ENCODE measurements at regions not wholly inside any gene's neighbourhood (a gene's known extent, or its start where the extent isn't known, plus 50 kb on each side); places are given as distances from the start of the nearest gene placed in this dataset.

DNA sequence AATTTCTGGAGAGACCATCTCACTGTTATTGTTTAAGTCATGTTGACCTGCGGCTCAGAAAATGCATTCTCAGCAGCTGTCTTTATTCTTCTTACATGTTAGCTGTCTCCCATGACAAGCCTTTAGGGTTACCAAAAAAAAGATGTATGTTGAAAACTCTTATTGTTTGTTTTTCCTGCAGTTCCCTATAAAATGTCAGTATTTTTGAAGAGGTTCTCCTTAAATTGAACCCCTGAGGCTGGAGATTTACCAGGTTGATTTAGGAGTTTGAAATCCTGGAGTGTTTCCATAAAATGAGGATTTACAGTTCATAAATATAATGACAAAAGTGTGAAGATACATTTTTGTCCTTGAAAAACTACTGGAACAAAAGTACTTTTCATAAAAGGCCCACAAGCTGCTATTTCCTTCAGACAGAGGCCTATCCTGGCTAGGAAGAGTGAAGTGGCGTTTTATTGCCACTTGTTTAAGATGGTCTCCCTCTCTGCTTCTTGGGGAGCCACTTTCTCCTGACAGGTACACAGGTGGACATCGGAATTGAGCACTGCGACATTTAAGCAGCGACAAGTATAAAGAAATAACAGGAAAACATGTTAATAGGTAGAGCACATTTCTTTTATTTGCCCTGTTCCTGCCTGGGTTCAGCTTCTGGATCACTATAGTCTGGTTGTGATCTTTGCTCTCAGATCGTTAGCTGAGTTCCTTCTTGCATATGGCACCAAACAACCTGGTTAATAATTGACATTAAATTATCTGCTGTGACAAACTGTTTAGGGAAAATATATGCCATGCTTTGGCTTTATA is 344.8 kb upstream of the RPS23 start:
- no peak overlapping the region for H3K9ac ChIP-seq (ENCODE audit: low read length)
- ChIA-PET POLR2A (no interaction called here), CTCF (no interaction called here), RAD21 (ENCODE audit: low non-redundant PET in 1 of 2, low total read pairs in 2 of 2, uncharacterized antibody in 2 of 2, unreplicated experiment in 2 of 2) (no interaction called here)
- no peaks in the 10 kb centered on the region for H3K9me3 ChIP-seq (ENCODE audit: control insufficient read depth in 1 of 2, insufficient read depth in 1 of 2, low read depth in 1 of 2, low read length in 2 of 2)
- H3K79me2 ChIP-seq (ENCODE audit: insufficient read depth, low read length) = no peaks in the 10 kb centered on the region
- H4K20me1 ChIP-seq (ENCODE audit: insufficient read depth) = no peaks in the 10 kb centered on the region
- H3K27ac ChIP-seq (ENCODE audit: low read depth, low read length) = no peak overlapping the region
- no peaks in the 10 kb centered on the region for H3K4me1 ChIP-seq (ENCODE audit: control insufficient read depth in 1 of 2, insufficient read depth in 2 of 2, low read length in 2 of 2)
- no TSS peak for BruUV-seq (replicated peaks)
- no peak for TF ChIP-seq ZNF274 (IDR thresholded peaks at IDR 0.05; ENCODE audit: low read depth, low read length)
- TF ChIP-seq JUND (IDR thresholded peaks at IDR 0.05) = no peak
- TF ChIP-seq EGR1 (IDR thresholded peaks at IDR 0.05; ENCODE audit: low read depth) = no peak
- TF ChIP-seq YY1 (IDR thresholded peaks at IDR 0.05; ENCODE audit: extremely low read depth, insufficient replicate concordance, low read depth, low read length) = no peak
- no peak for TF ChIP-seq ELF1 (IDR thresholded peaks at IDR 0.05; ENCODE audit: borderline replicate concordance, low read depth)
- no peak for TF ChIP-seq RAD21 (IDR thresholded peaks at IDR 0.05; ENCODE audit: low read depth)
- TF ChIP-seq POLR2AphosphoS5 (IDR thresholded peaks at IDR 0.05; ENCODE audit: low read depth, low read length) = no peak
- H3K4me2 ChIP-seq (ENCODE audit: low read length) = no peak overlapping the region
- no peak for ATAC-seq
- no peak overlapping the region for H2AFZ ChIP-seq (ENCODE audit: low read depth, low read length, poor library complexity, severe bottlenecking)
- H3K9me2 ChIP-seq (ENCODE audit: insufficient read depth) = no peaks in the 10 kb centered on the region
- no peak overlapping the region for H3K4me3 ChIP-seq (replicated peaks in 1 of 2; ENCODE audit: low read depth in 1 of 2, low read length in 2 of 2)
- H3K36me3 ChIP-seq (ENCODE audit: control insufficient read depth in 1 of 2, insufficient read depth in 2 of 2, low read length in 2 of 2) = no peaks in the 10 kb centered on the region
- intact Hi-C loops (cut with micrococcal nuclease) = no loop called here
- no peaks in the 10 kb centered on the region for H3K27me3 ChIP-seq (ENCODE audit: insufficient read depth, low read length)
- DNase-seq (ENCODE audit: low read depth, low spot score) = no peak

- ATAC-seq (no peak), DNase-seq (ENCODE audit: low read depth, low spot score) (no peak)
- ChIA-PET CTCF (no interaction called here), POLR2A (no interaction called here), RAD21 (ENCODE audit: low non-redundant PET in 1 of 2, low total read pairs in 2 of 2, uncharacterized antibody in 2 of 2, unreplicated experiment in 2 of 2) (no interaction called here)
- H3K79me2 ChIP-seq (ENCODE audit: insufficient read depth, low read length) = no peaks in the 10 kb centered on the region
- no peaks in the 10 kb centered on the region for H3K9me2 ChIP-seq (ENCODE audit: insufficient read depth)
- no peak overlapping the region for H3K4me2 ChIP-seq (ENCODE audit: low read length)
- no peak overlapping the region for H3K9ac ChIP-seq (ENCODE audit: low read length)
- H3K4me1 ChIP-seq (ENCODE audit: control insufficient read depth in 1 of 2, insufficient read depth in 2 of 2, low read length in 2 of 2) = no peaks in the 10 kb centered on the region
- H3K4me3 ChIP-seq (replicated peaks in 1 of 2; ENCODE audit: low read depth in 1 of 2, low read length in 2 of 2) = no peak overlapping the region
- H4K20me1 ChIP-seq (ENCODE audit: insufficient read depth) = no peaks in the 10 kb centered on the region
- no peaks in the 10 kb centered on the region for H3K36me3 ChIP-seq (ENCODE audit: control insufficient read depth in 1 of 2, insufficient read depth in 2 of 2, low read length in 2 of 2)
- no peak overlapping the region for H2AFZ ChIP-seq (ENCODE audit: low read depth, low read length, poor library complexity, severe bottlenecking)
- no peaks in the 10 kb centered on the region for H3K9me3 ChIP-seq (ENCODE audit: control insufficient read depth in 1 of 2, insufficient read depth in 1 of 2, low read depth in 1 of 2, low read length in 2 of 2)
- H3K27me3 ChIP-seq (ENCODE audit: insufficient read depth, low read length) = no peaks in the 10 kb centered on the region
- no peak overlapping the region for H3K27ac ChIP-seq (ENCODE audit: low read depth, low read length)
- BruUV-seq (replicated peaks) = no TSS peak
- TF ChIP-seq CBX3 (IDR thresholded peaks at IDR 0.05; ENCODE audit: low read depth) (no peak), EZH2 (IDR thresholded peaks at IDR 0.05) (no peak), EGR1 (IDR thresholded peaks at IDR 0.05; ENCODE audit: low read depth) (no peak), CEBPB (IDR thresholded peaks at IDR 0.05; ENCODE audit: low read depth) (no peak), SRF (IDR thresholded peaks at IDR 0.05; ENCODE audit: low read depth) (no peak), FOSL1 (IDR thresholded peaks at IDR 0.05; ENCODE audit: low read depth) (no peak), POLR2AphosphoS5 (IDR thresholded peaks at IDR 0.05; ENCODE audit: low read depth, low read length) (no peak), YY1 (IDR thresholded peaks at IDR 0.05; ENCODE audit: extremely low read depth, insufficient replicate concordance, low read depth, low read length) (no peak), CTCF (IDR thresholded peaks at IDR 0.05 in 2 of 3, conservative IDR thresholded peaks at IDR 0.05 in 1 of 3; ENCODE audit: borderline replicate concordance in 1 of 3, insufficient read depth in 1 of 3, low read depth in 2 of 3, low read length in 2 of 3) (no peak), ATF3 (IDR thresholded peaks at IDR 0.05) (no peak), ELF1 (IDR thresholded peaks at IDR 0.05; ENCODE audit: borderline replicate concordance, low read depth) (no peak), ZNF274 (IDR thresholded peaks at IDR 0.05; ENCODE audit: low read depth, low read length) (no peak), ZFX (IDR thresholded peaks at IDR 0.05) (no peak), SP1 (IDR thresholded peaks at IDR 0.05; ENCODE audit: low read depth) (no peak)
- intact Hi-C loops (cut with micrococcal nuclease) = no loop called here
Measured at GRCh38 chr5:82622205-82622604, 344.1 kb upstream of the RPS23 start.
